ENCODE measurements at regions not wholly inside any gene's neighbourhood (a gene's known extent, or its start where the extent isn't known, plus 50 kb on each side); places are given as distances from the start of the nearest gene placed in this dataset.

DNA sequence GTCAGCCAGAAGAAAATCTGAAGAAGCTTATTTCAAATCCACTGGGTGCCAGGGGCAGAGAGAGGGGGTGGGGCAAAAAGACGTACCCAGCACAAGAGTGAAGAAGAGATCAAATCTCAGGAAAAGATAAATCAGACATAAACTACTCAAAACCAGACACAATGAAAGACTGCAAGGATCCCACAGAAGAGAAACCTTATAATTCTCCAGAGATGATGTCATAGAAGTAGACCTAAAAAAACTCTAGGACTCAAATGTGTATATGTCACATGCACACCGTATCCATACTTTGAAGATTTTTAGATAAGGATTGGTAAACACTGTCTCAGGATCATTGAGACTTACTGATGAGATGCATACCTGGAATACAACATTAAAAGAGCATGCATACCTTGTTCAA lies 98.5 kb upstream of the PIK3CG start:
- H3K27ac ChIP-seq (ENCODE audit: low read length): no peak overlapping the region
- no peak overlapping the region for H3K4me3 ChIP-seq (ENCODE audit: low read length)
- no peak for DNase-seq (ENCODE audit: low read depth, low spot score)
- H3K9me3 ChIP-seq (ENCODE audit: control insufficient read depth, insufficient read depth, low read length): no peaks in the 10 kb centered on the region
- WGBS (ENCODE audit: insufficient coverage, insufficient read length): no CpG with 5 or more reads among the region's 2 CpGs
- H3K27me3 ChIP-seq (ENCODE audit: control insufficient read depth, insufficient read depth, low read length): no peaks in the 10 kb centered on the region
- H3K4me1 ChIP-seq (ENCODE audit: control insufficient read depth, insufficient read depth, low read length): no peaks in the 10 kb centered on the region
- no peaks in the 10 kb centered on the region for H3K36me3 ChIP-seq (ENCODE audit: control insufficient read depth, insufficient read depth, low read length)

DNA sequence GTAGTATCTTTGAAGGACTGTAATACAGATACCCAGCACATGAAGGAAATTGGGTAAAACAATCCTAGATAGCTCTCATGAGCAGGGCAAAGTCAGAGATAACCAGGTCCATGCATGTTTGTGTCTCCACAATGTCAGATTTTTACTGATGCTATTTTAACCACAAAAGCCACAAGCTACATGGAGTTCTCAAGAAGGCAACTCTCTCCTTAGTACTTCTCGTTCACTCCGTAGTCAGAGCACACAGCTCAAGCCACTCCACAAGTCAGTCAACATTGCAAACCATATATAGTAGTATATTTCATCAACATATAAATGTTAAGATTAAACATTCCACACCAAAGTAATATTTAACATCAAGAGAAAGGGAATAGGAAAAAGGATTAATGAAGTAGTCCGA lies 98.0 kb upstream of the PIK3CG start:
- no peak overlapping the region for H3K4me3 ChIP-seq (ENCODE audit: low read length)
- H3K9me3 ChIP-seq (ENCODE audit: control insufficient read depth, insufficient read depth, low read length): no peaks in the 10 kb centered on the region
- no peaks in the 10 kb centered on the region for H3K27me3 ChIP-seq (ENCODE audit: control insufficient read depth, insufficient read depth, low read length)
- no peaks in the 10 kb centered on the region for H3K36me3 ChIP-seq (ENCODE audit: control insufficient read depth, insufficient read depth, low read length)
- WGBS (ENCODE audit: insufficient coverage, insufficient read length): no CpG with 5 or more reads among the region's 3 CpGs
- no peak overlapping the region for H3K27ac ChIP-seq (ENCODE audit: low read length)
- no peaks in the 10 kb centered on the region for H3K4me1 ChIP-seq (ENCODE audit: control insufficient read depth, insufficient read depth, low read length)
- no peak for DNase-seq (ENCODE audit: low read depth, low spot score)

DNA sequence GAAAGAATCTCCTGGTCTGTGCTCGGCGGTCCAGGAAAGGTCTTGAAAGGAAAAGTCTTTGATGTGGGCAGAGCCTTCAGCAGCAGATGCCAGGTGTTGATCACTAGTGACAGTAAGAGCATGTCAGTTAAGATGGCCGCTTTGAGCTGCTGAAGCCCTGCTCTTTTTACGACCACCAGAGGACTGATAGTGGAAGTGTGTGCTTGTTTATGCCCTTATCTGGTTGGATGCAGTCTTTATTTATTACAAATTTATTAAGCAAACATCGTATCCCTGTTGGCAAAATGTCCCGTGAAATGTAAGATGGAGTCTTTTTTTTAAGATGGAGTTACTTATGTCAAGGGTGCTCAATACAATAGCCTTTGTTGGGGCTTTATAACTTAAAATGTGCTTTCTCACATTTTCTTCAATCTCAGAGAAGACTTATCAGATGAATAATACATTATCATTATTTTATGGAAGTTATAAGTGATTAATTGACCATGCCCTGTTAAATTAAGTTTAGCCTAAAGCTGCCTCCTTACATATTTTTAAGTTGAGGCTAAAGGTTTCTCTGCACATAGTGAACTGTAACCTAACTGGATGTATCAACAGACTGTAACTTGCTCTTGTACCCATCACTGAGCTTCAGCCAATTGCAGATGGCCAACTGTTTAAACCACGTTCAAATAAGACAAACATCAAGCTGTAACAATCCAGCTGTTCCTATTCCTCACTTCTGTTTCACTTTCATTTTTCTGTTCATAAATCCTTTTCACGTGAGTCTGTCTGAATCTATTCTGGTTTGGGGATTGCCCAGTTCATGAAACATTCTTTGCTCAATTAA lies 97.4 kb upstream of the PIK3CG start:
- Histone ChIP-seq H3K36me3 (ENCODE audit: control insufficient read depth, insufficient read depth, low read length) (no peaks in the 10 kb centered on the region), H3K9me3 (ENCODE audit: control insufficient read depth, insufficient read depth, low read length) (no peaks in the 10 kb centered on the region), H3K27ac (ENCODE audit: low read length) (no peak overlapping the region), H3K27me3 (ENCODE audit: control insufficient read depth, insufficient read depth, low read length) (no peaks in the 10 kb centered on the region), H3K4me3 (ENCODE audit: low read length) (no peak overlapping the region), H3K4me1 (ENCODE audit: control insufficient read depth, insufficient read depth, low read length) (no peaks in the 10 kb centered on the region)
- no CpG with 5 or more reads among the region's 8 CpGs for WGBS (ENCODE audit: insufficient coverage, insufficient read length)
- no peak for DNase-seq (ENCODE audit: low read depth, low spot score)

- H3K4me3 ChIP-seq (ENCODE audit: low read length): no peak overlapping the region
- no CpG with 5 or more reads among the region's 4 CpGs for WGBS (ENCODE audit: insufficient coverage, insufficient read length)
- H3K27ac ChIP-seq (ENCODE audit: low read length): no peak overlapping the region
Measured at GRCh38 chr7:106768324-106768751, 96.7 kb upstream of the PIK3CG start.

DNA sequence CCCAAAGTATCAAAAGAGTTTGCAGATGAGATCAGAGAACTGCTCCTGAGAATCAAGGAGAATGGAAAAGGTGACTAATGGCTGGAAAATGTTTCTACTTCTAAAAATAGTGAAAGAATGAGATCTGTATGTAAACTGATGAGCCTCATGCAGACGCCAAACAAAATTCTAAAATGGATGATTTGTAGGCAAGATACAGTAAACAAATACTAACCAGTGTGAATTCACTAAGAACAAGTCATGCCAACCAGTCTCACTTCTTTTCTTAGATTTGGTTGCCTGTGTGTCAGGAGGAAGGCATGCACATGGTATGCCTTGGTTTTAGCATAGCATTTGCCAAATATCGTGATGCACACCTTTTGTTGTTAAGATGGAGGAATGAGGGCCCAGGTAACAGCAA lies 94.9 kb upstream of the PIK3CG start:
- WGBS (ENCODE audit: insufficient coverage, insufficient read length): no CpG with 5 or more reads among the region's 2 CpGs
- Histone ChIP-seq H3K4me1 (ENCODE audit: control insufficient read depth, insufficient read depth, low read length) (no peaks in the 10 kb centered on the region), H3K27me3 (ENCODE audit: control insufficient read depth, insufficient read depth, low read length) (no peaks in the 10 kb centered on the region), H3K36me3 (ENCODE audit: control insufficient read depth, insufficient read depth, low read length) (no peaks in the 10 kb centered on the region), H3K27ac (ENCODE audit: low read length) (no peak overlapping the region), H3K4me3 (ENCODE audit: low read length) (no peak overlapping the region), H3K9me3 (ENCODE audit: control insufficient read depth, insufficient read depth, low read length) (no peaks in the 10 kb centered on the region)
- DNase-seq (ENCODE audit: low read depth, low spot score): no peak

More at GRCh38 chr7:106768324-106768751, 96.7 kb upstream of the PIK3CG start:
- no peak for DNase-seq (ENCODE audit: low read depth, low spot score)
- Histone ChIP-seq H3K9me3 (ENCODE audit: control insufficient read depth, insufficient read depth, low read length) (no peaks in the 10 kb centered on the region), H3K36me3 (ENCODE audit: control insufficient read depth, insufficient read depth, low read length) (no peaks in the 10 kb centered on the region), H3K27me3 (ENCODE audit: control insufficient read depth, insufficient read depth, low read length) (no peaks in the 10 kb centered on the region), H3K4me1 (ENCODE audit: control insufficient read depth, insufficient read depth, low read length) (no peaks in the 10 kb centered on the region)

GRCh38 chr7:106772655-106773108 lies 92.4 kb upstream of the PIK3CG start:
- no peaks in the 10 kb centered on the region for H3K9me3 ChIP-seq (ENCODE audit: control insufficient read depth, insufficient read depth, low read length)
- DNase-seq (ENCODE audit: low read depth, low spot score): no peak
- no peak overlapping the region for H3K4me3 ChIP-seq (ENCODE audit: low read length)
- H3K27ac ChIP-seq (ENCODE audit: low read length): no peak overlapping the region
- H3K27me3 ChIP-seq (ENCODE audit: control insufficient read depth, insufficient read depth, low read length): no peaks in the 10 kb centered on the region
- H3K36me3 ChIP-seq (ENCODE audit: control insufficient read depth, insufficient read depth, low read length): no peaks in the 10 kb centered on the region
- no CpG with 5 or more reads among the region's 3 CpGs for WGBS (ENCODE audit: insufficient coverage, insufficient read length)
- no peaks in the 10 kb centered on the region for H3K4me1 ChIP-seq (ENCODE audit: control insufficient read depth, insufficient read depth, low read length)

GRCh38 chr7:106773228-106773627 lies 91.9 kb upstream of the PIK3CG start:
- H3K9me3 ChIP-seq (ENCODE audit: control insufficient read depth, insufficient read depth, low read length): no peaks in the 10 kb centered on the region
- H3K4me3 ChIP-seq (ENCODE audit: low read length): no peak overlapping the region
- no peaks in the 10 kb centered on the region for H3K36me3 ChIP-seq (ENCODE audit: control insufficient read depth, insufficient read depth, low read length)
- no peaks in the 10 kb centered on the region for H3K27me3 ChIP-seq (ENCODE audit: control insufficient read depth, insufficient read depth, low read length)
- no peak for DNase-seq (ENCODE audit: low read depth, low spot score)
- no peak overlapping the region for H3K27ac ChIP-seq (ENCODE audit: low read length)
- no peaks in the 10 kb centered on the region for H3K4me1 ChIP-seq (ENCODE audit: control insufficient read depth, insufficient read depth, low read length)
- no CpG with 5 or more reads among the region's 1 CpG for WGBS (ENCODE audit: insufficient coverage, insufficient read length)

GRCh38 chr7:106773721-106774120 lies 91.4 kb upstream of the PIK3CG start:
- H3K4me1 ChIP-seq (ENCODE audit: control insufficient read depth, insufficient read depth, low read length): no peaks in the 10 kb centered on the region
- H3K27ac ChIP-seq (ENCODE audit: low read length): no peak overlapping the region
- no peaks in the 10 kb centered on the region for H3K9me3 ChIP-seq (ENCODE audit: control insufficient read depth, insufficient read depth, low read length)
- no peak for DNase-seq (ENCODE audit: low read depth, low spot score)
- H3K4me3 ChIP-seq (ENCODE audit: low read length): no peak overlapping the region
- WGBS (ENCODE audit: insufficient coverage, insufficient read length): no CpG with 5 or more reads among the region's 2 CpGs
- H3K27me3 ChIP-seq (ENCODE audit: control insufficient read depth, insufficient read depth, low read length): no peaks in the 10 kb centered on the region
- H3K36me3 ChIP-seq (ENCODE audit: control insufficient read depth, insufficient read depth, low read length): no peaks in the 10 kb centered on the region

DNA sequence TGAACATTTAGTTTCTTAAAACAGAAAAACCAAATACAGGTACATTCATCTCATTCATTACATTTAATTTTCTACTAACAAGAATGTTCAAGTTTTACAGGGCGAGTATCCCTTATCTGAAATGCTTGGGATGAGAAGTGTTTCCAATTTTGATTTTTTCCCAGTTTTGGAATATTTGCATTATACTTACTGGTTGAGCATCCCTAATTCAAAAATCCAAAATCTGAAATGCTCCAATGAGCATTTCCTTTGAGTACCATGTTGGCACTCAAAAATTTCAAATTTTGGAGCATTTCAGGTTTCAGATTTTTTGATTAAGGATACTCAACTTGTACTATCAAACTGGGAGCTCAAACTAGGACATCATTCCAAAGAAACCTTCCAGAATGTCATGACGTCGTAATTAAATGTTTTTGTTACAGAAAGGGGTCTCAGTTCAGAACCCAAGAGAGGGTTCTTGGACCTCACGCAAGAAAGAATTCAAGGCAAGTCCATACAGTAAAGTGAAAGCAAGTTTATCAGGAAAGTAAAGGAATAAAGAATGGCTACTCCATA lies 90.8 kb upstream of the PIK3CG start:
- Histone ChIP-seq H3K4me1 (ENCODE audit: control insufficient read depth, insufficient read depth, low read length) (no peaks in the 10 kb centered on the region), H3K9me3 (ENCODE audit: control insufficient read depth, insufficient read depth, low read length) (no peaks in the 10 kb centered on the region), H3K4me3 (ENCODE audit: low read length) (no peak overlapping the region), H3K36me3 (ENCODE audit: control insufficient read depth, insufficient read depth, low read length) (no peaks in the 10 kb centered on the region), H3K27ac (ENCODE audit: low read length) (no peak overlapping the region), H3K27me3 (ENCODE audit: control insufficient read depth, insufficient read depth, low read length) (no peaks in the 10 kb centered on the region)
- DNase-seq (ENCODE audit: low read depth, low spot score): no peak
- WGBS (ENCODE audit: insufficient coverage, insufficient read length): no CpG with 5 or more reads among the region's 4 CpGs

- Histone ChIP-seq H3K4me1 (ENCODE audit: control insufficient read depth, insufficient read depth, low read length) (no peaks in the 10 kb centered on the region), H3K36me3 (ENCODE audit: control insufficient read depth, insufficient read depth, low read length) (no peaks in the 10 kb centered on the region), H3K4me3 (ENCODE audit: low read length) (no peak overlapping the region), H3K27me3 (ENCODE audit: control insufficient read depth, insufficient read depth, low read length) (no peaks in the 10 kb centered on the region), H3K27ac (ENCODE audit: low read length) (no peak overlapping the region), H3K9me3 (ENCODE audit: control insufficient read depth, insufficient read depth, low read length) (no peaks in the 10 kb centered on the region)
- WGBS (ENCODE audit: insufficient coverage, insufficient read length): no CpG with 5 or more reads among the region's 12 CpGs
- no peak for DNase-seq (ENCODE audit: low read depth, low spot score)
Measured at GRCh38 chr7:106774768-106775551, 90.1 kb upstream of the PIK3CG start.

Data from iPS DF 6.9 (cell line).